HepG2 (cell line): ENCODE measurements at regions not wholly inside any gene's neighbourhood (a gene's known extent, or its start where the extent isn't known, plus 50 kb on each side); places are given as distances from the start of the nearest gene placed in this dataset.
A peak's percentile ranks its signal among the peaks of the same experiment; 100 is the strongest.

Experiments
- ARID2 ChIP-seq: sonication (generic); formaldehyde crosslinking; IDR thresholded peaks from 2 replicates; pipeline ENCODE4 v1.8.1; 2022; ENCODE audit warnings: mild to moderate bottlenecking, missing genetic modification reagents, borderline replicate concordance
- BHLHE40 ChIP-seq: IDR thresholded peaks from 2 replicates; pipeline ENCODE4 v1.6.1; 2011; ENCODE audit warnings: low read length, improper control_type of control experiment
- CEBPB ChIP-seq: IDR thresholded peaks from 2 replicates; pipeline ENCODE4 v1.6.1; 2011; ENCODE audit warnings: low read depth, low read length, improper control_type of control experiment, borderline replicate concordance
- HOMEZ ChIP-seq: IDR thresholded peaks from 2 replicates; pipeline ENCODE4 v1.6.1; 2016; ENCODE audit warnings: low read depth
- IRF2 ChIP-seq: IDR thresholded peaks from 2 replicates; pipeline ENCODE4 v1.6.1; 2018; ENCODE audit warnings: missing genetic modification reagents, missing compliant biosample characterization
- SMC3 ChIP-seq: IDR thresholded peaks from 2 replicates; pipeline ENCODE4 v1.6.1; 2011; ENCODE audit warnings: low read length, improper control_type of control experiment
- SNAPC4 ChIP-seq: sonication (generic); formaldehyde crosslinking; IDR thresholded peaks from 2 replicates; pipeline ENCODE4 v1.4.0; 2020; ENCODE audit warnings: mild to moderate bottlenecking, missing genetic modification reagents
- TAF1 ChIP-seq: sonication (generic); formaldehyde crosslinking; IDR thresholded peaks from 2 replicates; pipeline ENCODE4 v1.4.0; 2020; ENCODE audit warnings: missing genetic modification reagents
- ZC3H4 ChIP-seq: sonication (generic); formaldehyde crosslinking; IDR thresholded peaks from 2 replicates; pipeline ENCODE4 v1.4.0; 2020; ENCODE audit warnings: missing genetic modification reagents, borderline replicate concordance
- ZNF567 ChIP-seq: sonication (generic); formaldehyde crosslinking; IDR thresholded peaks from 2 replicates; pipeline ENCODE4 v1.8.1; 2023; ENCODE audit warnings: mild to moderate bottlenecking, missing genetic modification reagents, borderline replicate concordance
- ZNF75D ChIP-seq: sonication (generic); formaldehyde crosslinking; IDR thresholded peaks from 2 replicates; pipeline ENCODE4 v1.8.1; 2023; ENCODE audit warnings: missing genetic modification reagents, mild to moderate bottlenecking, borderline replicate concordance
- TF ChIP-seq, protein P1 (sequence below): fragments of 450-650 bp; IDR thresholded peaks from 2 replicates; pipeline ENCODE4 v1.6.1; 2017
- TF ChIP-seq, protein P2 (sequence below): sonication (generic); formaldehyde crosslinking; IDR thresholded peaks from 2 replicates; pipeline ENCODE4 v1.4.0; 2020; ENCODE audit warnings: missing genetic modification reagents, borderline replicate concordance
- TF ChIP-seq, protein P3 (sequence below): sonication (generic); formaldehyde crosslinking; IDR thresholded peaks from 2 replicates; pipeline ENCODE4 v1.4.0; 2020; ENCODE audit warnings: missing genetic modification reagents, mild to moderate bottlenecking, borderline replicate concordance

DNA sequence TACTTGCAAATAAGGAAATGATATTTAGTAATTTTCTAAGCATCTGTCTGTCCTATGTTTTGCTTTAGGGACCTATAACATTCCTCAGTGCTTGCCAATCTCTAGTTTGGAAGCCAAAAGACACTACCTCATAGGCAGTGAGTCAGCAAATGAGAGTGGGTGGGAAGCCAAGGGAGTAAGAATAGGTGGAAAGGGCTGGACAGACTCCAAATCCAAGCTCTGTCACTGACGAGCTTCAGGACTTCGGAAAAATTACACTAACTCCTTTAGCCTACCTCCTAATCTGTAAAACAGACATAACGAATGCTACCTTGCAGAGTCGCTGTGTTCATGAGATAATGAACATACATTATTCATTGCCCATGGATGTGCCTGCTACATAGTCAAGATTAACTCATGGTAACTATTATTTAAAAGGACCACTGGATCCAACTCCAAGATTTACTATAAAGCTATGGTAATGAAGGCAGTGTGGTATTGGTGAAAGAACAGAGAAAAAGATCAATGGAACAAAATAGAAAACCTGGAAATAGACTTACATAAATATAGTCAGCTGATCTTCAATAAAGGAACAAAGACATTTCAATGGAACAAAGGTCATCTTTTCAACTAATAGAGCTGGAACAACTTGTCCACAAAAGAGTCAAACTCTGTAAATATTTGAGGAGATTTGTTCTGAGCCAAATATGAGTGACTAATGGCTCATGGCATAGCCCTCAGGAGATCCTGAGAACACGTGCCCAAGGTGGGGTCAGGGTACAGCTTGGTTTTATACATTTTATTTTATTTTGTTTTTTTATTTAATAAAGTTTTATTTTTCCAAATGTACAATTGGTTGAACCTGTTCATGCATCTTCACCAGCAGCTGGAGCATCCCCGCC lies 64.1 kb downstream of the FAM50B start (continued):
- 0 out of 2 replicates have a peak, but pooled peaks have one; percentile 23 for TF ChIP-seq SNAPC4 (CRISPR knock-in tag)
- no peak for TF ChIP-seq ZC3H4 (CRISPR knock-in tag)
- no peak; the same call in 1 of the 2 replicates for TF ChIP-seq IRF2
- no peak for TF ChIP-seq ZNF75D
- peak; percentile 85 for TF ChIP-seq HOMEZ (CRISPR knock-in tag)
- TF ChIP-seq, protein P1, sequence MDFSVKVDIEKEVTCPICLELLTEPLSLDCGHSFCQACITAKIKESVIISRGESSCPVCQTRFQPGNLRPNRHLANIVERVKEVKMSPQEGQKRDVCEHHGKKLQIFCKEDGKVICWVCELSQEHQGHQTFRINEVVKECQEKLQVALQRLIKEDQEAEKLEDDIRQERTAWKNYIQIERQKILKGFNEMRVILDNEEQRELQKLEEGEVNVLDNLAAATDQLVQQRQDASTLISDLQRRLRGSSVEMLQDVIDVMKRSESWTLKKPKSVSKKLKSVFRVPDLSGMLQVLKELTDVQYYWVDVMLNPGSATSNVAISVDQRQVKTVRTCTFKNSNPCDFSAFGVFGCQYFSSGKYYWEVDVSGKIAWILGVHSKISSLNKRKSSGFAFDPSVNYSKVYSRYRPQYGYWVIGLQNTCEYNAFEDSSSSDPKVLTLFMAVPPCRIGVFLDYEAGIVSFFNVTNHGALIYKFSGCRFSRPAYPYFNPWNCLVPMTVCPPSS = no peak
- no peak for TF ChIP-seq ZNF567 (CRISPR knock-in tag)
- TF ChIP-seq, protein P2, sequence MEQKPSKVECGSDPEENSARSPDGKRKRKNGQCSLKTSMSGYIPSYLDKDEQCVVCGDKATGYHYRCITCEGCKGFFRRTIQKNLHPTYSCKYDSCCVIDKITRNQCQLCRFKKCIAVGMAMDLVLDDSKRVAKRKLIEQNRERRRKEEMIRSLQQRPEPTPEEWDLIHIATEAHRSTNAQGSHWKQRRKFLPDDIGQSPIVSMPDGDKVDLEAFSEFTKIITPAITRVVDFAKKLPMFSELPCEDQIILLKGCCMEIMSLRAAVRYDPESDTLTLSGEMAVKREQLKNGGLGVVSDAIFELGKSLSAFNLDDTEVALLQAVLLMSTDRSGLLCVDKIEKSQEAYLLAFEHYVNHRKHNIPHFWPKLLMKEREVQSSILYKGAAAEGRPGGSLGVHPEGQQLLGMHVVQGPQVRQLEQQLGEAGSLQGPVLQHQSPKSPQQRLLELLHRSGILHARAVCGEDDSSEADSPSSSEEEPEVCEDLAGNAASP (CRISPR knock-in tag) = peak; percentile 75; the same call in 1 of the 2 replicates
- TF ChIP-seq, protein P3, sequence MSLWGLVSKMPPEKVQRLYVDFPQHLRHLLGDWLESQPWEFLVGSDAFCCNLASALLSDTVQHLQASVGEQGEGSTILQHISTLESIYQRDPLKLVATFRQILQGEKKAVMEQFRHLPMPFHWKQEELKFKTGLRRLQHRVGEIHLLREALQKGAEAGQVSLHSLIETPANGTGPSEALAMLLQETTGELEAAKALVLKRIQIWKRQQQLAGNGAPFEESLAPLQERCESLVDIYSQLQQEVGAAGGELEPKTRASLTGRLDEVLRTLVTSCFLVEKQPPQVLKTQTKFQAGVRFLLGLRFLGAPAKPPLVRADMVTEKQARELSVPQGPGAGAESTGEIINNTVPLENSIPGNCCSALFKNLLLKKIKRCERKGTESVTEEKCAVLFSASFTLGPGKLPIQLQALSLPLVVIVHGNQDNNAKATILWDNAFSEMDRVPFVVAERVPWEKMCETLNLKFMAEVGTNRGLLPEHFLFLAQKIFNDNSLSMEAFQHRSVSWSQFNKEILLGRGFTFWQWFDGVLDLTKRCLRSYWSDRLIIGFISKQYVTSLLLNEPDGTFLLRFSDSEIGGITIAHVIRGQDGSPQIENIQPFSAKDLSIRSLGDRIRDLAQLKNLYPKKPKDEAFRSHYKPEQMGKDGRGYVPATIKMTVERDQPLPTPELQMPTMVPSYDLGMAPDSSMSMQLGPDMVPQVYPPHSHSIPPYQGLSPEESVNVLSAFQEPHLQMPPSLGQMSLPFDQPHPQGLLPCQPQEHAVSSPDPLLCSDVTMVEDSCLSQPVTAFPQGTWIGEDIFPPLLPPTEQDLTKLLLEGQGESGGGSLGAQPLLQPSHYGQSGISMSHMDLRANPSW (CRISPR knock-in tag) = no peak
- TF ChIP-seq CEBPB = no peak
- TF ChIP-seq TAF1 (CRISPR knock-in tag) = 0 out of 2 replicates have a peak, but pooled peaks have one; percentile 16
- peak; percentile 93 for TF ChIP-seq BHLHE40
- TF ChIP-seq SMC3 = peak; percentile 9; the same call in 1 of the 2 replicates
- 0 out of 2 replicates have a peak, but pooled peaks have one; percentile 68 for TF ChIP-seq ARID2 (CRISPR knock-in tag)
